A549 (cell line): ENCODE measurements at regions not wholly inside any gene's neighbourhood (a gene's known extent, or its start where the extent isn't known, plus 50 kb on each side); places are given as distances from the start of the nearest gene placed in this dataset.

Experiments
- ATAC-seq, 2 experiments: fragments of 200-7000 bp in 1 of 2; fragments of >200 bp in 1 of 2; cut with Nextera tagmentation in 1 of 2; cut with Tn5 transposase in 1 of 2; 3 replicates each; pipeline versions ENCODE4 v1.8.0 to v1.9.1; 2018 to 2020; ENCODE audit warnings: mild to moderate bottlenecking in 1 of 2, moderate library complexity in 1 of 2
- CTCF ChIA-PET: fragments of 300-600 bp; sonication (Branson Sonifier 250); formaldehyde crosslinking; extraction: SDS; loops from one replicate; lab custom pipeline; 2021; ENCODE audit warnings: antibody characterized with exemption, inconsistent platforms; lab: Yijun Ruan, JAX
- POLR2A ChIA-PET: fragments of 350-600 bp; formaldehyde crosslinking; extraction: SDS; loops from one replicate; lab custom pipeline; 2021; ENCODE audit warnings: antibody characterized with exemption, inconsistent platforms; lab: Yijun Ruan, JAX
- DNase-seq, 2 experiments: peaks; one replicate each; pipeline versions ENCODE4 v3.0.0 to v3.0.0-alpha.2; 2011 to 2016; ENCODE audit warnings: low read depth in 1 of 2, low spot score in 1 of 2
- FAIRE-seq: peaks from 2 replicates; lab custom pipeline; 2011; peaks lifted over from hg19 to GRCh38; lab: Jason Lieb, UNC
- H3K27ac ChIP-seq, 2 experiments: fragments of >200 bp; sonication (Bioruptor Twin); formaldehyde crosslinking; 3 replicates each; pipeline ENCODE4 v1.5.1; 2016 to 2017
- H3K4me1 ChIP-seq: fragments of >200 bp; sonication (Bioruptor Twin); formaldehyde crosslinking; 3 replicates; pipeline ENCODE4 v1.6.1; 2016
- H3K4me2 ChIP-seq: fragments of >200 bp; sonication (Bioruptor Twin); formaldehyde crosslinking; 3 replicates; pipeline ENCODE4 v1.6.1; 2016
- H3K4me3 ChIP-seq: fragments of >200 bp; sonication (Bioruptor Twin); formaldehyde crosslinking; 3 replicates; pipeline ENCODE4 v1.5.1; 2016
- H3K9me3 ChIP-seq: fragments of >200 bp; sonication (Bioruptor Twin); formaldehyde crosslinking; 3 replicates; pipeline ENCODE4 v1.6.1; 2016
- BHLHE40 ChIP-seq: IDR thresholded peaks from 2 replicates; pipeline ENCODE4 v1.6.1; 2012; ENCODE audit warnings: low read depth, low read length, inconsistent platforms
- CEBPB ChIP-seq, 2 experiments: fragments of >200 bp in 1 of 2; sonication (Bioruptor Twin) in 1 of 2; formaldehyde crosslinking in 1 of 2; IDR thresholded peaks; 2 replicates each; pipeline ENCODE4 v1.6.1; 2012 to 2016
- EHMT2 ChIP-seq: fragments of 200-600 bp; sonication (generic); IDR thresholded peaks from 2 replicates; pipeline ENCODE4 v1.6.1; 2016; ENCODE audit warnings: antibody characterized with exemption, low read depth, mild to moderate bottlenecking, moderate library complexity
- FOSL2 ChIP-seq, 2 experiments: fragments of 450-650 bp in 1 of 2; fragments of >200 bp in 1 of 2; sonication (Bioruptor Twin) in 1 of 2; formaldehyde crosslinking; IDR thresholded peaks; 2 replicates each; pipeline versions ENCODE4 v1.5.0 to v1.6.1; 2016 to 2020; ENCODE audit warnings: mild to moderate bottlenecking in 1 of 2, moderate library complexity in 1 of 2
- GATA3 ChIP-seq: IDR thresholded peaks from 2 replicates; pipeline ENCODE4 v1.6.1; 2012; ENCODE audit warnings: borderline replicate concordance
- HOXB13 ChIP-seq: fragments of 250-450 bp; sonication (Bioruptor Pico); IDR thresholded peaks from 2 replicates; pipeline ENCODE4 v1.5.0; 2020; ENCODE audit warnings: low read depth, mild to moderate bottlenecking, moderate library complexity
- JUN ChIP-seq, 2 experiments: fragments of >200 bp; sonication (Bioruptor Twin); formaldehyde crosslinking; IDR thresholded peaks; 2 replicates in 1 of 2; 3 replicates in 1 of 2; pipeline ENCODE4 v1.6.1; 2016 to 2017
- MYC ChIP-seq: IDR thresholded peaks from 2 replicates; pipeline ENCODE4 v1.6.1; 2012; ENCODE audit warnings: mild to moderate bottlenecking, inconsistent platforms, low read length, improper control_type of control experiment, borderline replicate concordance
- NR3C1 ChIP-seq: fragments of >200 bp; sonication (Bioruptor Twin); formaldehyde crosslinking; IDR thresholded peaks from 3 replicates; pipeline ENCODE4 v1.6.1; 2017
- POLR2AphosphoS2 ChIP-seq: conservative IDR thresholded peaks from 2 replicates; pipeline ENCODE4 v1.6.1; 2012; ENCODE audit warnings: low read length, improper control_type of control experiment, inconsistent platforms
- RNF2 ChIP-seq: fragments of 200-600 bp; sonication (generic); IDR thresholded peaks from 2 replicates; pipeline ENCODE4 v1.6.1; 2016; ENCODE audit warnings: low read depth, mild to moderate bottlenecking, antibody characterized with exemption, moderate library complexity, borderline replicate concordance
- SREBF2 ChIP-seq: fragments of 450-650 bp; IDR thresholded peaks from 2 replicates; pipeline ENCODE4 v1.6.1; 2014; ENCODE audit warnings: mild to moderate bottlenecking, moderate library complexity
- TFCP2L1 ChIP-seq: fragments of 250-450 bp; sonication (Bioruptor Pico); IDR thresholded peaks from 2 replicates; pipeline ENCODE4 v1.5.0; 2021; ENCODE audit warnings: mild to moderate bottlenecking
- WGBS: methylation state at CpG from one replicate; pipeline ENCODE4 v1.1.6; 2017; ENCODE audit errors: missing lambda C conversion rate; 5-methylcytosine and 5-hydroxymethylcytosine counted together
- TF ChIP-seq, protein P1 (sequence below): fragments of 150-350 bp; IDR thresholded peaks from 2 replicates; pipeline ENCODE4 v1.6.1; 2014; ENCODE audit warnings: low read depth, mild to moderate bottlenecking, low read length
- TF ChIP-seq, protein P2 (sequence below): IDR thresholded peaks from 2 replicates; pipeline ENCODE4 v1.6.1; 2012
- TF ChIP-seq, protein P3 (sequence below): fragments of >200 bp; sonication (Bioruptor Twin); formaldehyde crosslinking; IDR thresholded peaks from 2 replicates; pipeline ENCODE4 v1.6.1; 2016

DNA sequence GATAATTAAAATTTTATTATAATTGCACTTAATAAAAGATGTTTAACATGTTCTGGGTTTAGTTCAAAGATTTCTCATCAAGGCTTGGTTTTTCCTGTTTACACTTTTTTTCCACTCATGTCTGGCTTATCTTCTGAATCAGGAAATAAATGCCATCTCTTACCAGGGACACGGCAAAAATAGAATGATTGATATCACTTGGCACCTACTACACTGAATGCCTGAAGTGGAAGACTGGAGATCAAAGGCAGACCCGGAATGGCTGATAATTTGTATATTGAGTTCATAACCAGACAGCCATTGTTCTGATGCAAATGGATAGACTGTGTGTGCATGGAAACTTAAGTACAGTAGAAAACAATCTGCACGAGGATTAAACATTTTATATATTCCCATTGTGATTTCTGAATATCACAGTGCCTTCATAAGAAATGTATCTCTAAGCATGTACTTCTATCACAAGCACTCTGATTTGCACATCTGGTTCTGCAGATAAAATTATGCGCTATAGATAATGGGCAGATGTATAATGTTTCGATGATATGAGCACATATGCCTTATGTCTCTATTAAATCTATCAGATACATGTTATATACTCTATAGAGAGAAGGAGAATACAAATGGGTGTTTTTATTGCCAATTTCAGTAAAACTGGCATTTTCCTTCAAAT is 304.8 kb downstream of the RND3 start:
- DNase-seq (no peak), FAIRE-seq (no peak), ATAC-seq (no peak)
- ChIA-PET POLR2A (no interaction called here), CTCF (no interaction called here)
- peaks cover 4% of the 10 kb centered on the region; the same call in 1 of the 3 replicates for H3K9me3 ChIP-seq
- no peak overlapping the region for H3K4me3 ChIP-seq
- H3K4me2 ChIP-seq = 0 out of 3 replicates have a peak overlapping the region, but pooled peaks have one; percentile 1
- peaks cover 15% of the 10 kb centered on the region; the same call in 2 of the 3 replicates for H3K4me1 ChIP-seq
- 58% methylated on average over 5 of the region's 5 CpGs for WGBS
- 0 out of 6 replicates have a peak overlapping the region, but pooled peaks of 1 of the 2 experiments have one; percentile 4 for H3K27ac ChIP-seq
- TF ChIP-seq CEBPB (IDR thresholded peaks at IDR 0.05) (no peak), GATA3 (peak; percentile 67; the same call in 1 of the 2 replicates)
- TF ChIP-seq, all 56 proteins: peak for 1

DNA sequence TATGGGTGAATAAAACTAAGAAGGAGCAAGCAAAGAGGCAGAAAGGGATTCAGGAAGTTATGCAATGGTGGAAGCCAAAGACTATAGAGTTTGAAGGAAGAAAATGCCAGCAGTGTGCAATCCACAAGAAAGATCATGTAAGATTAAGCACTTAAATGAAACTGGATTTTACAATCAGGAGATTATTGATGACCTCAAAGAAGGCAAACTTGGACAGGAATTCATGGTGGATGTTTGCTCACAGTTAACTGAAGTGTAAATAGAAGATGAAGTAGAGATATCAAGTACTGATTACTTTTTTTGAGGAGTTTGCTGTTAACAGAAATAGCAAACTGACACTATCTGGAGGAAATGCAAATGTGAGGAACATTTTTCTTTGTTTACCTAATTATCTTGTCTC is 308.9 kb downstream of the RND3 start:
- peak overlapping the region in 1 of 2 experiments; percentile 50; a peak in 1 of 6 replicates for H3K27ac ChIP-seq
- no peak overlapping the region for H3K4me2 ChIP-seq
- DNase-seq (no peak), FAIRE-seq (no peak), ATAC-seq (no peak)
- H3K4me1 ChIP-seq = peaks cover 33% of the 10 kb centered on the region
- no peak overlapping the region for H3K4me3 ChIP-seq
- H3K9me3 ChIP-seq = no peaks in the 10 kb centered on the region
- TF ChIP-seq CEBPB (IDR thresholded peaks at IDR 0.05) = peak in 1 of 2 experiments; percentile 32; a peak in 1 of 4 replicates
- no peak for TF ChIP-seq SREBF2
- ChIA-PET POLR2A (no interaction called here), CTCF (no interaction called here)

DNA sequence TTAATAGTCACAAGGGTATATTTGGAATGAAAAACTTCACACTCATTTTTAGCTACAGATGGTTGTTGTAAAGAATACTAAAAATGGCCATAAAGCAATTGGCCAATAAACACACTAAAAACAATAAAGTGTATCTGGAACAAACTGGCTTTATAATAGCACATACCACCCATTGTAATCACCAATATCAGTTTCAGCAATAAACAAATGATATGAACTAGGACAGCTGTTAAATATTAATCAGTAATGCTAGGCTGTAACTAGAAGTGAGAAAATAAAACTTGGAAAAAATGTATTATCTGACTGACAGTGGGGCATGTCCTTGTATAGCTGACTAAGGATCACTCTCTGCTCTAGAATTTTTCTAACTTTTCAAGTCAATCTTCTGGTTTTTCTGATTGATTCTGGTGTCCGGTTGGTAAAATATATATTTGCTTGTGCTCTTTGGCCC is 312.5 kb downstream of the RND3 start:
- H3K9me3 ChIP-seq = no peaks in the 10 kb centered on the region
- H3K4me3 ChIP-seq = no peak overlapping the region
- CTCF ChIA-PET = interaction anchor here (1.5 kb wide), 1 partner anchor 8 kb away, joined by 3 read pairs; no protein-coding TSS in a partner anchor
- H3K4me2 ChIP-seq = peak overlapping the region; percentile 27
- ATAC-seq (no peak), FAIRE-seq (no peak), DNase-seq (no peak)
- no peak for TF ChIP-seq HOXB13 (CRISPR knock-in tag)
- TF ChIP-seq EHMT2 = no peak
- TF ChIP-seq POLR2AphosphoS2 = no peak
- no peak for TF ChIP-seq NR3C1
- no peak for TF ChIP-seq BHLHE40
- TF ChIP-seq, protein P1, sequence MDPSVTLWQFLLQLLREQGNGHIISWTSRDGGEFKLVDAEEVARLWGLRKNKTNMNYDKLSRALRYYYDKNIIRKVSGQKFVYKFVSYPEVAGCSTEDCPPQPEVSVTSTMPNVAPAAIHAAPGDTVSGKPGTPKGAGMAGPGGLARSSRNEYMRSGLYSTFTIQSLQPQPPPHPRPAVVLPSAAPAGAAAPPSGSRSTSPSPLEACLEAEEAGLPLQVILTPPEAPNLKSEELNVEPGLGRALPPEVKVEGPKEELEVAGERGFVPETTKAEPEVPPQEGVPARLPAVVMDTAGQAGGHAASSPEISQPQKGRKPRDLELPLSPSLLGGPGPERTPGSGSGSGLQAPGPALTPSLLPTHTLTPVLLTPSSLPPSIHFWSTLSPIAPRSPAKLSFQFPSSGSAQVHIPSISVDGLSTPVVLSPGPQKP = no peak
- TF ChIP-seq, protein P2, sequence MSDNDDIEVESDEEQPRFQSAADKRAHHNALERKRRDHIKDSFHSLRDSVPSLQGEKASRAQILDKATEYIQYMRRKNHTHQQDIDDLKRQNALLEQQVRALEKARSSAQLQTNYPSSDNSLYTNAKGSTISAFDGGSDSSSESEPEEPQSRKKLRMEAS = no peak
- no peak for TF ChIP-seq TFCP2L1 (CRISPR knock-in tag)
- TF ChIP-seq SREBF2 = no peak
- TF ChIP-seq JUN (IDR thresholded peaks at IDR 0.05) = no peak
- no peak for TF ChIP-seq MYC
- TF ChIP-seq, protein P3, sequence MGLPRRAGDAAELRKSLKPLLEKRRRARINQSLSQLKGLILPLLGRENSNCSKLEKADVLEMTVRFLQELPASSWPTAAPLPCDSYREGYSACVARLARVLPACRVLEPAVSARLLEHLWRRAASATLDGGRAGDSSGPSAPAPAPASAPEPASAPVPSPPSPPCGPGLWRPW = no peak
- no peak for TF ChIP-seq FOSL2 (IDR thresholded peaks at IDR 0.05)
- no peak for TF ChIP-seq FOSL2 (CRISPR knock-in tag; IDR thresholded peaks at IDR 0.05)
- no peak for TF ChIP-seq RNF2
- WGBS = 74% methylated on average over 1 of the region's 1 CpG
- POLR2A ChIA-PET = no interaction called here
- peak overlapping the region; percentile 62 to 64 for H3K27ac ChIP-seq
- H3K4me1 ChIP-seq = peaks cover 30% of the 10 kb centered on the region
